ENCODE measurements at regions not wholly inside any gene's neighbourhood (a gene's known extent, or its start where the extent isn't known, plus 50 kb on each side); places are given as distances from the start of the nearest gene placed in this dataset.

DNA sequence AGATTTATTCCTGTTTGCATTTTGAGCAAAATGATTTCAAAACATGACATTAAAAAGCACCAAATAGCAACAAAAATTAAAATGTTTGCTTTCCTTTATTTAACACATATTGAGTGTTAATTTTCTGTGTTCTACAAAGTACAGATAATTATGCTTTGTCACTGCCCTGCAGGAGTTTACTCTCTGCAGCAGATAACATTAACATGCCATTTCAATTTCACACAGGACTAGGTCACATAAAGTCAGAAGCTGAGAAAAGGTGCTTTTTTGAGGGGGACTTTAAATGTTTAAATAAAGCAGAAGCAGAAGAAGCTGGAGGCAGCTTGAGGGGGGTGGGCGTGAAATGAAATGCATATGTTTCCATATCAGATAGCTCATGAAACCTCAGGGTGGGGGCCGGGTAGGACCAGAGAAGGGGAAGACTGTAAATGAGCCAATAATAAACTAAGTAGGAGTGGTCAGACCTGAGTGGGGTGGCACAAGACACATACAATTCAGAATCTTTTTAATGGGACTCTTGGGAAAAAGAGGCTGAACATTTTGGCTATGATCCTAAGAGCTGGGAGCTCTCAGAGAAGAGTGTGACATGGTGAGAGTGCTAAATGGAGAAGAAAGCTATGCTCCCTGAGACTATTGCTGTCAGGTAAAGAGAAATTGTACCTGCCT, 387.5 kb downstream of the FAM170A start:
- Mint-ChIP-seq H3K4me1 (ENCODE audit: low read depth) (no peaks in the 10 kb centered on the region), H3K4me3 (no peak overlapping the region)
- no peak for DNase-seq (ENCODE audit: low spot score)

DNA sequence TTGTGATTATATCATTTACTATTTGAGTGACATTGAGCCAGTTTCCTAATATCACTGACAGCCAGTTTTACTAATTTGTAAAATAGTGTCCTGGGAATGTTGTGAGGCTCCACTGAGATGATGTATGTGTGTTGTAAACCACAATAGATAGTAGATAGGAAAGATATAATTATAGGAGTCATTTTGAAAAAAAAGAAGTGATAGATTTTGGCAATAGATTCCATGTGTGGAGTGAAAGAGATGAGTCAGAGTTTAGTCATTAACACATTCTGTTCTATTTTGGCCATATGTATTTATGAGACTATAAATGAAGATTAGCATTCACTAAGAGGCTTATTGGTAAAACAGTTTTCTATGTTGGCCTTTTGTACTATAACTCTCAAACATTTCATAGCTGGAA, 388.2 kb downstream of the FAM170A start:
- H3K4me1 Mint-ChIP-seq (ENCODE audit: low read depth): no peaks in the 10 kb centered on the region
- no peaks in the 10 kb centered on the region for H3K36me3 Mint-ChIP-seq (ENCODE audit: low read depth)
- DNase-seq (ENCODE audit: low spot score): no peak
- no peaks in the 10 kb centered on the region for H3K27me3 Mint-ChIP-seq (ENCODE audit: low read depth)
- H3K4me3 Mint-ChIP-seq: no peak overlapping the region
- H3K9me3 Mint-ChIP-seq: no peaks in the 10 kb centered on the region
- H3K27ac Mint-ChIP-seq: no peak overlapping the region

More for the DNA sequence above, 387.5 kb downstream of the FAM170A start:
- H3K9me3 Mint-ChIP-seq: no peaks in the 10 kb centered on the region
- no peaks in the 10 kb centered on the region for H3K36me3 Mint-ChIP-seq (ENCODE audit: low read depth)
- no peaks in the 10 kb centered on the region for H3K27me3 Mint-ChIP-seq (ENCODE audit: low read depth)
- no peak overlapping the region for H3K27ac Mint-ChIP-seq

DNA sequence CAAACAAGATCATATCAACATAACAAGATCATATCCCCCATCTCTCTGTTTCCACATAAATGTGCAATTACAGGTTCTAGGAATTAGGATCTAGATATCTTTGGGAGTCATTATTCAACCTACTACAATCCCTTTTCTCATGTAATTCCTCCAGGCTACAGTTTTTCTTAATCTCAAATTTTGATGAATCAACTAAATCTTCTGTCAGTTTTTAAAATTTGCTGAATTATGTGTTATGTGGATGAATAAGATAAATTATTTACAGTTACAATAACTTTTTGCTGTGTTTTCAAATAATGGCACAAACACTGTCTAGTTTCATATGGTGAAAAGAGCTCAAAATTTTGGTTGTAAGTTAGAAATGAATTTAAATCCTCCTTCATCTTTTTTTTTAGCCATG, 405.8 kb downstream of the FAM170A start:
- DNase-seq (ENCODE audit: low spot score): no peak
- Mint-ChIP-seq H3K27ac (no peak overlapping the region), H3K9me3 (no peaks in the 10 kb centered on the region), H3K4me3 (no peak overlapping the region), H3K27me3 (ENCODE audit: low read depth) (no peaks in the 10 kb centered on the region), H3K4me1 (ENCODE audit: low read depth) (no peaks in the 10 kb centered on the region), H3K36me3 (ENCODE audit: low read depth) (no peaks in the 10 kb centered on the region)

DNA sequence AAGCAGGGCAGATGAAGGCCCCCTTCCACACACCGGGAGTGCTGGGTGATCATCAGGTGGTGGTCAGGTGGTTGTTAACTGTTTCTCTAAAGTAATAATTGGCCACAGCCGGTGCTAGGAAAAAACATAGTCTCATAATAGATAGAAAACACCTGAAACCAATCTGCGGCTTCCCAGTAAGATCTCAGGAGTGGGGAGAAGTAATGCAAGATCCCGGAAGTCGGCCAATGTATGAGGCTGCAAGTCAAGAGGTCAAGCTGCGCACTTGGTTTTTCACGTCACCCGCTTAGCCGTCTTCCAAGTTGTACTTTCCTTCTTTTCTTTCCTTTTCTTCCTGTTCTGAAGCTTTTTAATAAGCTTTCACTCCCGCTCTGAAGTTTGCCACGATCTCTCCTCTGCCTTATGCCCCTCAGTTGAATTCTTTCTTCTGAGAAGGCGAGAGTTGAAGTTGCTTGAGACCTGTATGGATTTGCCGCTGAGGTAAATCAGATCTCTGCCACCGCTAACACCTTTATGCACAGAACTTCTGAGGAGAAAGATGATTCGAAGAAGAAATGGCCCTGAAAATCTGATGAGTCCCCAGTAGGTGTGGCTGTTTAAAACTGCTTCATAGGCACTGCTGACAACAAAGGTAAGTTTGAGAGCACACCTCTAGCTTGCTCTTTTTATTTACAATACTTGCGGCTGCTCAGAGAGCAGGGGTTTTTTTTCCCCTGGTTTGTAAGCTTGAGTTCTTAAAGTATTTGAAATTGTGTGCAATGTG, 406.6 kb downstream of the FAM170A start:
- Mint-ChIP-seq H3K4me1 (ENCODE audit: low read depth) (no peaks in the 10 kb centered on the region), H3K4me3 (no peak overlapping the region), H3K36me3 (ENCODE audit: low read depth) (no peaks in the 10 kb centered on the region), H3K27me3 (ENCODE audit: low read depth) (no peaks in the 10 kb centered on the region), H3K9me3 (no peaks in the 10 kb centered on the region), H3K27ac (no peak overlapping the region)
- DNase-seq (ENCODE audit: low spot score): no peak

DNA sequence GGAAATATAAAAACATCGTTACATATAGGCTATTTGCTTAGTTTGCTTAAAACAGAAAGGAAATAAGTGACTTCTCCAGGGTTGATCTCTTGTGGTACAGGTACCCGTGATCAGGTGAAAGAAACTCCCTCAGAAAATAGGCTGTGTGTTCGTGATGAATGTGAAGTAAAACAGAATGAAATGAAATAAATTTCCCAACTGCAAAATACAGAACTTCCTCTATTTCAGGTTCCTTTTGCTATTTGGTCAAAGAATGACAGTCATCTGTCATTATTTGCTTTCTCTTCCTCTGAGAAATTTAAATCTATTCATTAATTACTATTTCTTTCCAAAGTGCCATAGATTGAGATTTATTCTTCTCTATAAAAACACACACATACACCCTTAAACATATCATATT, 408.1 kb downstream of the FAM170A start:
- no peaks in the 10 kb centered on the region for H3K9me3 Mint-ChIP-seq
- no peak for DNase-seq (ENCODE audit: low spot score)
- H3K36me3 Mint-ChIP-seq (ENCODE audit: low read depth): no peaks in the 10 kb centered on the region
- no peaks in the 10 kb centered on the region for H3K4me1 Mint-ChIP-seq (ENCODE audit: low read depth)
- H3K4me3 Mint-ChIP-seq: no peak overlapping the region
- H3K27me3 Mint-ChIP-seq (ENCODE audit: low read depth): no peaks in the 10 kb centered on the region
- no peak overlapping the region for H3K27ac Mint-ChIP-seq

DNA sequence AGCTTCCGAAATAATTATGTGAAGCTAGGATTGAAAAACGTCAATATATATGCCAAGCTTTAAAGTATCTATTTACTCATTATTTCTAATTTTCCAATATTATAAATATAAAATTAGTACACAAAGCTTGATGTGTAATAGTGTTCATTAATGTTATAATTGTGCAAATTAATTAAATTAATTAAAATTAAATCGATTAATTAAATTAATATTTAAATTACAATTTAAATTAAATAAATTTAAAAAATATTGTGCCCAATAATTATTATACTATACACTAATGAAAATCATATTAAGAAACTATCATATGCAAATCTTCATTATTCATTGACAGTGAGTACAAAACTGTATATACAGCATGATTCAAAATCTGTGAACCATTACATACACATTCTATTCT, 409.8 kb downstream of the FAM170A start:
- Mint-ChIP-seq H3K4me1 (ENCODE audit: low read depth) (no peaks in the 10 kb centered on the region), H3K27ac (no peak overlapping the region), H3K4me3 (no peak overlapping the region), H3K36me3 (ENCODE audit: low read depth) (no peaks in the 10 kb centered on the region), H3K9me3 (no peaks in the 10 kb centered on the region), H3K27me3 (ENCODE audit: low read depth) (no peaks in the 10 kb centered on the region)
- no peak for DNase-seq (ENCODE audit: low spot score)

DNA sequence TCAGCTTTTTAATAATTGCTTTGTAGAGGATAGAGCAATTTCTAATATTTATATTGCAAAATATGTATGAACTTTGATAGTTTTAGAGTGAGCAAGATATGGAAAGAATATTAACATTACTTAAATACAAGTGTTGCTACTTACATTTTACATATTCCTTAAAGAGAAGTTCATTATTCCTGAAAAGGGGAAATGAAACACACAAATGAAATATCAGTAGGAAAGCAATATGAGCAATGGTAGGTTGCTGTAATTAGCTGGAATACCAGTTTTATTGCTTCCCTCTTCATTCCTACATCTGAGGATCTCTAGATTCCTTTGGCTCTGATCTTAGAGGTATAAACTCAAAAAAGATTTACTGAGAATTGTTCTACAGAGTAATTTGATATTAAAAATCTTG, 414.1 kb downstream of the FAM170A start:
- H3K4me1 Mint-ChIP-seq (ENCODE audit: low read depth): no peaks in the 10 kb centered on the region
- H3K36me3 Mint-ChIP-seq (ENCODE audit: low read depth): no peaks in the 10 kb centered on the region
- no peaks in the 10 kb centered on the region for H3K27me3 Mint-ChIP-seq (ENCODE audit: low read depth)
- no peak for DNase-seq (ENCODE audit: low spot score)
- H3K4me3 Mint-ChIP-seq: no peak overlapping the region
- no peaks in the 10 kb centered on the region for H3K9me3 Mint-ChIP-seq
- H3K27ac Mint-ChIP-seq: no peak overlapping the region

DNA sequence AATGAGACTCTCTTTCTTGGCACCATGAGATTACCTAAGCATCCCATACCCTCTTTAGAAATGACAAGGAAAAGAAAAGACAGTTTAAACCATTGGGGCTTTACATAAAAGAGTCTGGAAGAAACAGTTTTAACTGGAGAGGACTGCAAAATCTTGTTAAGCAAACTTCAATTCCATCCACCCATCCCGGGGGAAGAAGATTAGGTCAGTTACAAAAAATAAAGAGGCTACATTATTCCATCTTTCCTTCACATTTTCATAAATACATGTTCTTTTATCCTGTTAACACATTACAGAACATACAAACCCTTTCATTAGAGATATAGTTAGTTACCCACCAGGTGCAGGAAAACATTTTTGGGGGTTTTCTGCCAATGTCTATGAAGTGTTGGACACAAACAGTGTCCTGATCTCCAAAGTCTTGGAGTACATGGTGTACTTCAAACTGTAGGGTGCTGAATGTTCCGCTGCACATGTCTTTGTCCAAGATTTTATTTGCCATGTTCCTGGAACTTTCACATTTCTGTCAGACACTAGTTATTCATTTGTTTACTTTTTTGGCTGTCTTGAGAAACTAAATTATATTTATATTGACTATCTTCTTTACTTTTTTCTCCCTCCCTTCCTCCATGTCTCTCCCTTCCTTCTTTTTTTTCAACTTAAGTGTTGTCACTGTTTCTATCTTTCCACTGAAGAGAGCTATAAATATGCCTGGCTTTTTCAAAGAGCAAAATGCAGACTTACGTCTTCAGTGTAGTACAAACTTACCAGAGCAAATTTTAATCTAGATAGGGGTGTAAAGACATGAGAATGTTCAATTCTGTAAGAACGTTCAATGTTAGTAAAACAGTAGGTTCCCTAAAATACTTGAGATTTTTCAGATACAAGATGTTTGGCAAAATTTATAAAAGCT, 410.9 kb upstream of the PRR16 start:
- Mint-ChIP-seq H3K9me3 (peaks cover 5% of the 10 kb centered on the region), H3K4me1 (ENCODE audit: low read depth) (no peaks in the 10 kb centered on the region), H3K27me3 (ENCODE audit: low read depth) (no peaks in the 10 kb centered on the region), H3K36me3 (ENCODE audit: low read depth) (no peaks in the 10 kb centered on the region), H3K4me3 (no peak overlapping the region), H3K27ac (no peak overlapping the region)
- no peak for DNase-seq (ENCODE audit: low spot score)

DNA sequence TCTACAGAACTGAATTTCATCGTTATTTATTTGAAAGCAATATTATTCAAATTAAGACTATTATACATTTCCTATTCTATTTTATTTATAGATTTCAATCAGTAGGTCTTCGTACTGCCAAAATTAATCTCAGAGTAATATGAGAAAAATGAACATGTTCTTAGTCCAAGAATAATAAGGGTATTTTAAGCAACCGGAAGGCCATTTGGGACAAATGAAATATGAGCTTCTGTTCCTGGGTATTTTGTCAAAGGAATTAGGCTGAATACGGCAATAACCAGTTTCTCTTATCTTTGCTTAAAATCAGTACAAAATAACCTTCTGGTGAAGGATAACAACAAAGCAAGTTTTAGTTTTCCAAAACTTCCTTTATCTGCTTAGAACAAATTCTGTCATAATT, 410.3 kb upstream of the PRR16 start:
- Mint-ChIP-seq H3K4me1 (ENCODE audit: low read depth) (no peaks in the 10 kb centered on the region), H3K4me3 (no peak overlapping the region), H3K27ac (no peak overlapping the region), H3K27me3 (ENCODE audit: low read depth) (no peaks in the 10 kb centered on the region), H3K36me3 (ENCODE audit: low read depth) (no peaks in the 10 kb centered on the region), H3K9me3 (peaks cover 5% of the 10 kb centered on the region)
- no peak for DNase-seq (ENCODE audit: low spot score)

DNA sequence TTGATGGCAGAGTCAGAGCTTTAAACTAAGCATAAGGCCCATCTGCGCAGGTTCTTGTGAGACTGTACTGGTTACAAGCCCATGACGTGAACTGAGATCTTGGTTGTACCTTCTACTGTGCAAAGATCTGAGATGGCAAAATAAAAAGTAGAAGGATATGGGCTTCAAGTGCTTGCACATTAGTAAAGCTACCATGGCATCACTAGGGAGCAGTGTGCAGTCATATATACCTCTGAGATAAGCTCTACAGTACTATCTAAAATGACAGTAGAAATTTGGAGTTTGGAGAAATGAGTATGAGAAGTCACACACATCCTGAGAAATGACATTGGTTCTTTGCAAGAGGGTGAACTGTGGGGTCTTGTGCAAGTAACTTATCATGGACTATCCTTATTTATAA, 408.2 kb upstream of the PRR16 start:
- Mint-ChIP-seq H3K4me3 (no peak overlapping the region), H3K4me1 (ENCODE audit: low read depth) (no peaks in the 10 kb centered on the region), H3K9me3 (no peaks in the 10 kb centered on the region), H3K27ac (no peak overlapping the region), H3K36me3 (ENCODE audit: low read depth) (no peaks in the 10 kb centered on the region), H3K27me3 (ENCODE audit: low read depth) (no peaks in the 10 kb centered on the region)
- no peak for DNase-seq (ENCODE audit: low spot score)

DNA sequence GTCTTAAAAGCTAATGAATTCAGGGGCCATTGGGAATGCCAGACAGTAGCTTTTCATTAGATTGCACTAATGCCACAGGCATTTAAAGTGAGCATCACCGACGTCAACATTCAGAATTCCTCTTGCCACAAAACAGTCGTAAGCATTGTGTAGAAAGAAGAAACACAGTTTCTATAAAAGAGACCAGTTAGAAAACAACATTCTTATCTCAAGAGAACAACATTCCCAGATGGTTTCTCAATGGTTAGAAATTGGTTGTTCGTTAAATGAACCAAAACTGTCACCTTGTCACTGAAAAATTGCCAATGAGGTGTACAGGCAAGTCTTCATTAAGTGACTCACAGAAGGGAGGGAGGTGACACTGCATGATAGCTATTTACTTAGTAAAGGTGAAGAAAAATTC, 401.6 kb upstream of the PRR16 start:
- Mint-ChIP-seq H3K9me3 (no peaks in the 10 kb centered on the region), H3K27ac (no peak overlapping the region), H3K27me3 (ENCODE audit: low read depth) (no peaks in the 10 kb centered on the region), H3K4me3 (no peak overlapping the region), H3K4me1 (ENCODE audit: low read depth) (no peaks in the 10 kb centered on the region), H3K36me3 (ENCODE audit: low read depth) (no peaks in the 10 kb centered on the region)
- no peak for DNase-seq (ENCODE audit: low spot score)

DNA sequence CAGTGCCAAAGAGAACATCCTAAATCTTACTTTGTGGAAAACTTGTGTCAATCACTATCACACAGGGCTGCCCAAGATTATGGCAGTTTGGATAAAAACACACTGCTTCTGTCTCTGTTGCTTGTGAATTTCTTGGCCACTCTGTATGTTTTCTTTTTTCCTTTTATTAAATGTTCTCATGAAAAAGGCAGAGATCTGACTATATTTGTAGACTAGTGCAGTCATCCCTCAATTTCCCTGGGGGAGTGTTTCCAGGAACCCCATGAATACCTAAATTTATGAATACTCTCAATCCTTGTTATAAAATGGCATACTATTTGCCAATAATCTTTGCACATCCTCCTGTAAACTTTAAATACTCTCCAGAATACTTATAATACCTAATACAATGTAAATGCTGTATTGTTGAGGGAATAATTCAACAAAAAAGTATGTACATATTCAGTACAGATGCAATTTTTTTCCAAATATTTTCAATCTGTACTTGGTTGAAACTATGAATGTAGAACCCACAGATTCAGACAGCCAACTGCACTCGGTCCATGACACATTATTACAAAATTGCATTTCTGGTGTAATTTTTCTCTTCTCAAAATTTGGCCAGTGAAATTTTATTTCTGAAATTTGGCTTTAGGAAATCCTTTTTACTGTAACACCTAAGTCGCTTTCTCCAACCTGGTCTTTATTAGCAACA, 391.9 kb upstream of the PRR16 start:
- Mint-ChIP-seq H3K9me3 (no peaks in the 10 kb centered on the region), H3K4me1 (ENCODE audit: low read depth) (no peaks in the 10 kb centered on the region), H3K27ac (no peak overlapping the region), H3K27me3 (ENCODE audit: low read depth) (no peaks in the 10 kb centered on the region), H3K36me3 (ENCODE audit: low read depth) (no peaks in the 10 kb centered on the region), H3K4me3 (no peak overlapping the region)
- DNase-seq (ENCODE audit: low spot score): no peak

DNA sequence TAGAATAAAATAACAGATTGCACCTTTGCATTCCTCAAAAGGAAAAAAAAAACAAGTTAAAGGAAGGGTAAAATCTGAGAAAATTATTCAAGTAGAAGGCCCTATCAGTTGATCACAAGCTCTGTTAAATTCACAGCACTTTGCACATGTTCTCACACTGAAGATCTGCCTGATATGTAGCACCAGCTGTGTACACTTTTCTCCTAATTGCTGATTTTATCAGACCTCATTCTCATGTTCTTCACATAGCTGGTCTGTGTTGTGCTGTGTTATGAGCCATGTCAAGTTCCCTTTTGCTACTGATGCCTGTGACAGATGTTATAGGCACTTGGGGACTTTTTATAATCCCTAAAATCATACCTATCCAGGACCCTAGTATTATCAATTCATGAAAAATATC, 390.4 kb upstream of the PRR16 start:
- H3K4me3 Mint-ChIP-seq: no peak overlapping the region
- no peak for DNase-seq (ENCODE audit: low spot score)
- no peaks in the 10 kb centered on the region for H3K36me3 Mint-ChIP-seq (ENCODE audit: low read depth)
- no peaks in the 10 kb centered on the region for H3K4me1 Mint-ChIP-seq (ENCODE audit: low read depth)
- H3K27me3 Mint-ChIP-seq (ENCODE audit: low read depth): no peaks in the 10 kb centered on the region
- H3K27ac Mint-ChIP-seq: no peak overlapping the region
- no peaks in the 10 kb centered on the region for H3K9me3 Mint-ChIP-seq

DNA sequence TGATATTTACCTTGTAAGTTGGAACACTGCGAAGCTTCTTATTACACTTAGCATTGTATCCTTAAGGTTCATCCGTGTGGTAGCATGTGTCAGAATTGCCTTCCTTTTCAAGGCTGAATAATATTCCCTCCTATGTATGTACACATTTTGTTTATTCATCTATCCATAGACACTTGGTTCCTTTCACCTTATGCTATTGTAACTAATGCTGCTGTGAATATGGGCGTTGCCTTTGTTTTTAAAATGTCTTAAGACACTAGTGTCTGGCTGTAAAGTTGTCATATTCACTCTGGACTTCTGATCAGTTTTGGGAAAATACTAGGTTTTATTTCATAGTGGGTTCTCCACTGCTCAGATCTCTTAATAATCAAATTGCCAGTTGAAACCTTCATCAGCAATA, 383.3 kb upstream of the PRR16 start:
- Mint-ChIP-seq H3K36me3 (ENCODE audit: low read depth) (no peaks in the 10 kb centered on the region), H3K9me3 (no peaks in the 10 kb centered on the region), H3K4me3 (no peak overlapping the region), H3K27ac (no peak overlapping the region), H3K4me1 (ENCODE audit: low read depth) (no peaks in the 10 kb centered on the region), H3K27me3 (ENCODE audit: low read depth) (no peaks in the 10 kb centered on the region)
- DNase-seq (ENCODE audit: low spot score): no peak
